Thoracic aorta (tissue), 2 donors: ENCODE measurements at regions not wholly inside any gene's neighbourhood (a gene's known extent, or its start where the extent isn't known, plus 50 kb on each side); places are given as distances from the start of the nearest gene placed in this dataset.

ENCODE experiments used
- ATAC-seq: fragments of 150-250 bp; one replicate; pipeline ENCODE4 v1.8.0; 2017; ENCODE audit warnings: low read depth; ENCODE audit not compliant: insufficient number of reproducible peaks, low FRiP score
- DNase-seq: peaks from one replicate; pipeline ENCODE4 v3.0.0-alpha.2; 2020; ENCODE audit warnings: low spot score
- H3K27ac ChIP-seq, 2 donors: fragments of 200-600 bp; sonication (generic); 1 replicate in 1 of 2; 2 replicates in 1 of 2; pipeline ENCODE4 v1.5.1; 2016; ENCODE audit warnings: mild to moderate bottlenecking in 2 of 2, moderate library complexity in 2 of 2
- H3K27me3 ChIP-seq: fragments of 200-600 bp; sonication (generic); replicated peaks from 2 replicates; pipeline ENCODE4 v1.6.0; 2016; ENCODE audit warnings: mild to moderate bottlenecking; ENCODE audit not compliant: insufficient read depth
- H3K36me3 ChIP-seq: fragments of 200-600 bp; sonication (generic); one replicate; pipeline ENCODE4 v1.5.1; 2016
- H3K4me1 ChIP-seq, 2 donors: fragments of 200-600 bp; sonication (generic); 1 replicate in 1 of 2; 2 replicates in 1 of 2; pipeline versions ENCODE4 v1.5.1 to v1.6.0; 2016; ENCODE audit warnings: low read depth in 2 of 2, mild to moderate bottlenecking in 1 of 2; ENCODE audit not compliant: control insufficient read depth in 1 of 2
- H3K4me3 ChIP-seq: fragments of 200-600 bp; sonication (generic); 2 replicates; pipeline ENCODE4 v1.5.1; 2016; ENCODE audit warnings: mild to moderate bottlenecking
- H3K9me3 ChIP-seq: fragments of 200-600 bp; sonication (generic); 2 replicates; pipeline ENCODE4 v1.5.1; 2016
- CTCF ChIP-seq: fragments of 200-600 bp; sonication (generic); IDR thresholded peaks from one replicate; pipeline ENCODE4 v1.5.1; 2019; ENCODE audit warnings: antibody characterized with exemption

GRCh38 chr5:51018423-51018822 lies 352.0 kb downstream of the PARP8 start:
- no peaks in the 10 kb centered on the region for H3K4me1 ChIP-seq
- H3K27me3 ChIP-seq, result no peaks in the 10 kb centered on the region
- DNase-seq, result no peak
- H3K27ac ChIP-seq, result no peak overlapping the region
- ATAC-seq, result no peak
- no peak overlapping the region for H3K4me3 ChIP-seq
- TF ChIP-seq CTCF, result no peak
- H3K36me3 ChIP-seq, result no peaks in the 10 kb centered on the region
- no peaks in the 10 kb centered on the region for H3K9me3 ChIP-seq

- no peak for ATAC-seq
- no peaks in the 10 kb centered on the region for H3K36me3 ChIP-seq
These were observed 357.8 kb downstream of the PARP8 start for GRCh38 chr5:51024263-51024662.

GRCh38 chr5:51027271-51027670 lies 356.0 kb upstream of the ISL1 start:
- no peaks in the 10 kb centered on the region for H3K4me1 ChIP-seq
- H3K27me3 ChIP-seq, result no peaks in the 10 kb centered on the region
- no peaks in the 10 kb centered on the region for H3K9me3 ChIP-seq
- ATAC-seq (no peak), DNase-seq (no peak)
- no peaks in the 10 kb centered on the region for H3K36me3 ChIP-seq
- no peak overlapping the region for H3K4me3 ChIP-seq
- no peak for TF ChIP-seq CTCF
- H3K27ac ChIP-seq, result no peak overlapping the region

More at GRCh38 chr5:51024263-51024662, 357.8 kb downstream of the PARP8 start:
- Histone ChIP-seq H3K4me1 (no peaks in the 10 kb centered on the region), H3K9me3 (no peaks in the 10 kb centered on the region), H3K27ac (no peak overlapping the region), H3K27me3 (no peaks in the 10 kb centered on the region), H3K4me3 (no peak overlapping the region)
- DNase-seq, result no peak
- no peak for TF ChIP-seq CTCF

- Histone ChIP-seq H3K27me3 (no peaks in the 10 kb centered on the region), H3K4me1 (no peaks in the 10 kb centered on the region), H3K4me3 (no peak overlapping the region), H3K36me3 (no peaks in the 10 kb centered on the region), H3K27ac (no peak overlapping the region), H3K9me3 (no peaks in the 10 kb centered on the region)
- ATAC-seq, result no peak
- no peak for TF ChIP-seq CTCF
- no peak for DNase-seq
These were observed 354.9 kb upstream of the ISL1 start for GRCh38 chr5:51028394-51028793.

- no peak for DNase-seq
- H3K27me3 ChIP-seq, result no peaks in the 10 kb centered on the region
- H3K27ac ChIP-seq, result no peak overlapping the region
- ATAC-seq, result no peak
- H3K4me3 ChIP-seq, result no peak overlapping the region
- H3K9me3 ChIP-seq, result no peaks in the 10 kb centered on the region
- no peak for TF ChIP-seq CTCF
- H3K36me3 ChIP-seq, result no peaks in the 10 kb centered on the region
- H3K4me1 ChIP-seq, result no peaks in the 10 kb centered on the region
These were observed 350.0 kb upstream of the ISL1 start for GRCh38 chr5:51033215-51033614.
